ENCODE measurements at regions not wholly inside any gene's neighbourhood (a gene's known extent, or its start where the extent isn't known, plus 50 kb on each side); places are given as distances from the start of the nearest gene placed in this dataset.

GRCh38 chr21:27837936-27838335 lies 871.0 kb upstream of the ADAMTS5 start:
- TF ChIP-seq, protein P1, sequence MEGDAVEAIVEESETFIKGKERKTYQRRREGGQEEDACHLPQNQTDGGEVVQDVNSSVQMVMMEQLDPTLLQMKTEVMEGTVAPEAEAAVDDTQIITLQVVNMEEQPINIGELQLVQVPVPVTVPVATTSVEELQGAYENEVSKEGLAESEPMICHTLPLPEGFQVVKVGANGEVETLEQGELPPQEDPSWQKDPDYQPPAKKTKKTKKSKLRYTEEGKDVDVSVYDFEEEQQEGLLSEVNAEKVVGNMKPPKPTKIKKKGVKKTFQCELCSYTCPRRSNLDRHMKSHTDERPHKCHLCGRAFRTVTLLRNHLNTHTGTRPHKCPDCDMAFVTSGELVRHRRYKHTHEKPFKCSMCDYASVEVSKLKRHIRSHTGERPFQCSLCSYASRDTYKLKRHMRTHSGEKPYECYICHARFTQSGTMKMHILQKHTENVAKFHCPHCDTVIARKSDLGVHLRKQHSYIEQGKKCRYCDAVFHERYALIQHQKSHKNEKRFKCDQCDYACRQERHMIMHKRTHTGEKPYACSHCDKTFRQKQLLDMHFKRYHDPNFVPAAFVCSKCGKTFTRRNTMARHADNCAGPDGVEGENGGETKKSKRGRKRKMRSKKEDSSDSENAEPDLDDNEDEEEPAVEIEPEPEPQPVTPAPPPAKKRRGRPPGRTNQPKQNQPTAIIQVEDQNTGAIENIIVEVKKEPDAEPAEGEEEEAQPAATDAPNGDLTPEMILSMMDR (IDR thresholded peaks at IDR 0.05; ENCODE audit: insufficient read depth, low read depth, low read length), result no peak
- no peak for TF ChIP-seq EZH2 (IDR thresholded peaks at IDR 0.05; ENCODE audit: insufficient read depth, low read length)
